Neural cell (in vitro differentiated cells): ENCODE measurements at regions not wholly inside any gene's neighbourhood (a gene's known extent, or its start where the extent isn't known, plus 50 kb on each side); places are given as distances from the start of the nearest gene placed in this dataset.

Experiments
- CTCF ChIP-seq: fragments of 450-650 bp; IDR thresholded peaks from 2 replicates; pipeline ENCODE4 v1.5.1; 2014; ENCODE audit warnings: antibody characterized with exemption, mild to moderate bottlenecking, moderate library complexity; ENCODE audit not compliant: poor library complexity, severe bottlenecking
- EZH2 ChIP-seq: fragments of 200-600, 300-800 bp; shearing (Covaris generic), sonication (generic); IDR thresholded peaks from 2 replicates; pipeline ENCODE4 v1.6.1; 2014; ENCODE audit warnings: antibody characterized with exemption, low read length, borderline replicate concordance, mild to moderate bottlenecking; ENCODE audit not compliant: insufficient read depth, poor library complexity, severe bottlenecking
- POLR2AphosphoS5 ChIP-seq: IDR thresholded peaks from 2 replicates; pipeline ENCODE4 v1.6.1; 2012
- RAD21 ChIP-seq: fragments of 450-650 bp; conservative IDR thresholded peaks from 2 replicates; pipeline ENCODE4 v1.6.1; 2014; ENCODE audit warnings: antibody characterized with exemption, mild to moderate bottlenecking, moderate library complexity
- TAF1 ChIP-seq: IDR thresholded peaks from 2 replicates; pipeline ENCODE4 v1.6.1; 2012; ENCODE audit warnings: low read depth

DNA sequence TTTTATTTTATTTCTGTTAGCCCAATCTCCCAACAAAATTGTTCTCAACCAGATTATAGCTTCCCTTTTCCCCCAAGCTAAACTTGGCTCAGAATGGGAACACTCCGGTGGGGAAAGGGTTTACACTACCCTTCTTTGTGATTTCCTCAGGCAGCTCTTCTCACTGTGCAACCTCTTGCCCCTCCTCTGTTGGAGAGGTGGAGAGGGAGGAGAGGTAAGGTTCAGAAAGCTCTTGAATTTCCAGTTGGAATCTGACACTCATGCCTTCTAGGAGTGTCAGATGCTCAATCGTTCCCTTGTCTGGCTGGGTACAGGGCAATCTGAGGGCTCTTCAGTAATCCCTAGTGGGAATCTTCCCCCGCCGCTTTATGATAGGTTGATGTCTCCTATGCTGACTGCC, 486.1 kb upstream of the KLF12 start:
- TF ChIP-seq CTCF (no peak), EZH2 (no peak), TAF1 (no peak), RAD21 (no peak), POLR2AphosphoS5 (no peak)
